Dermis blood vessel endothelial cell (primary cell): ENCODE measurements at regions not wholly inside any gene's neighbourhood (a gene's known extent, or its start where the extent isn't known, plus 50 kb on each side); places are given as distances from the start of the nearest gene placed in this dataset.
"Not testable (repeated sequence)": the region's sequence is repeated elsewhere in the genome, so short reads cannot be mapped to it uniquely, and the experiment has no call there.

Experiments
- DNase-seq: peaks from one replicate; pipeline ENCODE4 v3.0.0; 2010

DNA sequence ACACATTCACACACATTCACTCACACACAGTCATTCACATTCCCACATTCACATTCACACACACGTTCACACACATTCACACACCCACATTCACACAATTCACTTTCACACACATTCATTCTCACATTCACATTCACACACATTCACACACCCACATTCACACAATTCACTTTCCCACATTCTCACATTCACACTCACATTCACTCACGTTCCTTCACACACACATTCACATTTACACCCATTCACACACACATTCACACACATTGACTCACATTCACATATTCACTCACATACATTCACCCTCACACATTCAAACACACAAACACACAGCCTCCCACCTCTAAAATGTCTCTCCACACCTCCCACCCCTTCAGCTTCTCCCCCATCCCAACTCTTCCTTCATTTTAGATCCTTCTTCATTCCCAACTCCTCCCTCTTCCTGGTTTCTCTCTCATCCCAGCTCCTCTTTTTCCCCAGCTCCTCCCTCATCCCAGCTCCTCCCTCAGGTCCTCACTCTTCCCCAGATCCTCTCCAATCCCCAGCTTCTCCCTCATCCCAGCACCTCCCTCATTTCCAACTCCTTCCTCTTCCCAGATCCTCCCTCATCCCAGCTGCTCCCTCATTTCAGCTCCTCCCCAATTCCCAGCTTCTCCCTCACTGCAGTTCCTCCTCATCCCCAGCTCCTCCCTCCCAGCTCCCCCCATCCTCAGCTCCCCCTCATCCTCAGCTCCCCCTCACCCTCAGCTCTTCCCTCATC is 111.0 kb downstream of the FAM53A start:
- no peak for DNase-seq

DNA sequence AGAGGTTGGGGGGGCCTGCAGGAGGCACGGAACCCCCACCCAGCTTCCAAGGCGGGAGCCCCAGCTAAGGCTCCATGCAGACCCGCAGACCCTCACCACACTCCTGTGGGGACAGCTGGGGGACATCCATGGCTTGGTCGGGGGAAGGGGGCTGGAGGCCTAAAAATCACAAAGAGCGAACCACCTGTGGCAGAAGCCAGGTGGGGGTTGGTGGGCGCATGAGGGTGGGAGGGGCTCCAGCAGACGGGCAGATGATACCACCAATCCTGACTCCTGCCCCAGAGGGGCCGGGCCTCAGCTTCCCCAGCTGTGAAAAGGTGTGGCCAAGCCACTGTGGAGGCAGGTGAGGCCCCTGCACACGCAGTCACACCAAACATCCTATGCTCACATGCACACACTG is 111.6 kb downstream of the FAM53A start:
- DNase-seq = no peak

- DNase-seq = no peak
Measured at GRCh38 chr4:1572010-1572385, 112.1 kb downstream of the FAM53A start.

- no peak for DNase-seq
Measured at GRCh38 chr4:1571165-1572009, 112.7 kb downstream of the FAM53A start.

GRCh38 chr4:1570291-1571164 is 113.6 kb downstream of the FAM53A start:
- no peak for DNase-seq

- no peak for DNase-seq
Measured at GRCh38 chr4:1569461-1570151, 114.5 kb downstream of the FAM53A start.

GRCh38 chr4:1568855-1569460 is 115.2 kb downstream of the FAM53A start:
- no peak for DNase-seq

GRCh38 chr4:1567808-1568581 is 116.1 kb downstream of the FAM53A start:
- no peak for DNase-seq

GRCh38 chr4:1567519-1567807 is 116.7 kb downstream of the FAM53A start:
- no peak for DNase-seq

DNA sequence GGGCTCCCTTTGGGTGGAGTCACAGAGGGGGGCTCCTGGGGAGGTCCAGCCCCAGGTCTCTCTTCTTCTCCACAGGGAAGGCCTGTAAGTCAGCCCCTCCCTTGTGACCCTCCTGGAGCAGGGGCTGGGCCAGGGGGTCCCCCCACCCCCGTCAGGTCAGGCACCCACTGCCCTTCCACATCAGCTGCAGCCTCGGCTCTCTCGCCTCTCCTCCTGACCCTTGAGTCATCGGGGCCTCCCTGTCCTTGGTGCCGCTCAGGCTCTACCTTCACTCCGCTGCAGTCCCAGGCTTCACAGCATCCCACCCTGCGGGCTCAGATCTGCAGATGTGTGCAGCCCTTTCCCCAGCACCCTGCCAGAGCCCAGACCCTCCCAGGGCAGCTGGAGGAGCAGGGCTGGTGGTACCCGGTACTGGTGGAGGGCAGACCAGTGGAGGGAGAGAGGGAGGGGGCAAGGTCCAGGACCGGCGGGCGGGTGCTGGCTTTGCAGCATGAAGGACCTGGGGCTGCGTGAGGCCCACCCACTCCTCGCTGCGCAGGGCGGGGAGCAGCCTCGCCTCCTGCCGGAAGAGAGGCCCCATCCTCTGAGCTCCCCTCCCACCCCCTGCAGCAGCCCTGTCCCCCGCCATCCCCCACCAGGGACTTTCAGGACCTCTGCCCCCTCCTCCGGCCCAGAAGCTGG is 117.1 kb downstream of the FAM53A start:
- DNase-seq = no peak

GRCh38 chr4:1566301-1566837 is 117.7 kb downstream of the FAM53A start:
- not testable (repeated sequence) for DNase-seq

DNA sequence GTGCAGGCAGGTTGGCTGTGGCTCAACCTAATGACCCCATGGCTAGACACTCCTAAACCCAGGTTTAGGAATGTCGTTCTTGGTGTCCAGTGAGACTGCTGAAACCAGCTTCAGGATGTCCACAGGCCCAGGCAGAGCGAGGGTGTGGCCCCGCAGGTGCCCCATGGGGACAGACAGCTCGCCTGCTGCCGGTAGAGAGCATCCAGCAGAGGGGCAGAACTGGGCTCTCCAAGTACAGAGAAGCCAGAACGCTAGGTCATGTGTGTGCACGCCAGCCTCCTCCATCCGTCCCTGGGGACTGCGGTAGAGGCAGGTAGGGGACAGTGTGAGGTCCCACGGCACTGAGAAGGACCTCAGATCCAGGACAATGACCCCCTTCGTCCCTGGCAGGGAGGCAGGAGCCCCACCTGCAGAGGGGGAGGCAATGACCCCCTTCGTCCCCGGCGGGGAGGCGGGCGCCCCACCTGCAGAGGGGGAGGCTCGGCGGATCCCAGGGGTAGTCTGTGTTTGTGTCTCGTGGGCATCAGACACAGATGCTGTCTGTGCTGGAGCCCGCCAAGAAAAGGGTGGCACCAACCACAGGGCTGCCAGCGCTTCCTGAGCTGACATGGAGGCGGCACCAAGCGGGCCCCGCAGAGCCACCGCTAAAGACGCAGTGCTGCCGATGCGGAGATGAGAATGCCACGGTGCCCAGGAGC is 118.4 kb downstream of the FAM53A start:
- DNase-seq = no peak

DNA sequence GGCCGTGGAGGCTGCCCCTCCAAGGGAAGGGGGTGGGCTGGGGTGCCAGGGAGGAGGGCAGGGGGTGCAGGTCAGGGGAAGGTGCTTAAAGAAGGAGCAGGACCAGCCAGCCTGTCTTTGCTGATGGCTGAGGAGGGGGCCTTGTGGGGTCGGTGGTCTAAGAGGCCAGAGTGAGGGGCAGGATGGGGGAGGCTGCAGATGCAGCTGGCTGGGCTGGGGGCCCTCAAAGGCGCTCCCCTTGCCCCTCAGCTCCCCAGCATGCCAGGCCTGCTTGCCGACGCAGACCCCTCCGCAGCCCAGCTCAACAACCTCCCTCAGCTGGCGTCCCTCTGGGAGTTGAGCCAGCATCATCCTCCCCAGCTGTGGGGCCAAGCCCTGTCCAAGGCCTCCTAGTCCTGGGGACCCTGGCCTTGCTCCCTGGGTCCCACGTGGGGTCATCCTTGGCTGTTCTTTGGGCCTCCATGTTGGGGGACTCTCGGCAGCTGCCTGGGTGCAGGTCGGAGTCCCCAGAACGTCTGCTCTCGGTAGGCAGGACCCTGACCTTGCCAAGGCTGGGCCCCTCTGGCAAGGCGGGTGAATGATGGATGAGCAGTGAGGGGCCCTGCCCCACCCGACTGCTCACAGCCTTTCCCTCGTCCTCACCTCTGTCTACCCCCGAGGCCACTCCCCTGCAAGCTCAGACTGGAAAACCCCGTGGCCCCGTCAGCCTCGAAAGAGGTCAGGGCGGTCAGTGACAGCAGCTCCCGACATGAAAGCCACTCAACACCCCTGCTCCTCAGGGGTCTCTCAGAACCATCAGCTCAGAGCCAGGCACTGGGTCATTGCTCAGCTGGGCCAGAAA is 119.4 kb downstream of the FAM53A start:
- DNase-seq = no peak

DNA sequence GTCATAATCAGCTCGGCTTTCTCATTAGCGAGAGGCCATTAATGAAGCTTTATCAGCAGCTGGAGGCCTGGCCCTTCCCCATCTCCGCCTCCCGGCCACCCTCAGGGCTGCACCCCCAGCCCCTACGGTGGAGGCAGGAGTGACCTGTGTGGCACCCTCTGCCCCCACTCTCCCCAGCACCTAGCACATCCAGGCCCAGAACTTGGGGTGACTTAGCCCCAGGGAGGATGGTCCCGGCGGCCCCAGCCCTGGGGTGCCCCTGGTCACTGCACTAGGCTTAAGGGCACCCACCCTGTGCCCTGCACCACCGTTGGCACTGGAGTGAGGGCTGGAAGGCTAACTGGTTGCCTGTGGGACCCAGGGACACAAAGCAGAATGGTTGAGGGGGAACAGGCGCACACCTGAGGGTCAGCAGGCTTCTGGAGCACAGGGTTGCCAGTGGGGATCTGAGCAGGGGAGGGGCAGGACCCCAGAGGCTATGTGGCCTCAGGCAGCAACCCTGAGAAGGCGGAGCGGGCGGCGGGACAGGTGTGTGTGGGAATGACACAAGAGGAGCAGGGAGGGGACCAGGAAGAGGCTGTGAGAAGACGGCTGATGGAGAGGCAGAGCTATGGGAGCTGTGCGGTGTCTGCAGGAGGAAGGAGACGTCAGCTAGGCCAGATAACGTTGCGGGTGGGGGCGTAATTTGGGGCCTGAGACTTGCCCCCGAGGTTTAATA is 120.2 kb downstream of the FAM53A start:
- DNase-seq = no peak

DNA sequence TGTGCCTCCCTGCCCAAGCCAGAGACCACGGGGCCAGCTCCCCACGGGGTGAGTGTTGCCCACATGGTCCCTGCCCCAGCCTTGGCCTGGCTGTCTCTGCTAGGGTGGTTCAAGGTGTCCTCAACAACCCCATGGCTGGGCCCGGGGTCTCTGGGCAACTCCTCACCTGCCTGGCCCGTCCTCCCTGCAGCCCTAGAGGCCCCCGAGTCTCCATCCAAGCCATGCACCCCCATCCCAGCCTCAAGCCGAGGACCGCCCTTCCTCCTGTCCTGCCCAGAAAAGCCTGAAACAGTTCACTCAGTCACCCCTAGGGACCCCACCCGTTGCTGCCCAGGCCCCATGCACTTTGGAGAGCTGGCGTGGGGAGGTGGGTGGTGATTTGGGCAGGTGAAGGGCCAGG is 120.9 kb downstream of the FAM53A start:
- DNase-seq = no peak

- no peak for DNase-seq
Measured at GRCh38 chr4:1562771-1563170, 121.3 kb downstream of the FAM53A start.

GRCh38 chr4:1562371-1562770 is 121.7 kb downstream of the FAM53A start:
- no peak for DNase-seq

- no peak for DNase-seq
Measured at GRCh38 chr4:1561286-1561990, 122.7 kb downstream of the FAM53A start.
